Smooth muscle cell (in vitro differentiated cells): ENCODE measurements at regions not wholly inside any gene's neighbourhood (a gene's known extent, or its start where the extent isn't known, plus 50 kb on each side); places are given as distances from the start of the nearest gene placed in this dataset.

ENCODE experiments used
- DNase-seq: peaks from one replicate; lab custom pipeline; 2025; ENCODE audit not compliant: unreplicated experiment; lab: John Stamatoyannopoulos, UW
- H2AFZ ChIP-seq: fragments of 200-600 bp; sonication (generic); 2 replicates; pipeline ENCODE4 v1.6.0; 2016; ENCODE audit warnings: antibody characterized with exemption, low read depth, mild to moderate bottlenecking
- H3F3A ChIP-seq: fragments of 200-600 bp; sonication (generic); 2 replicates; pipeline ENCODE4 v1.6.0; 2017; ENCODE audit warnings: antibody characterized with exemption, low read depth
- H3K27ac ChIP-seq: fragments of 200-600 bp; sonication (generic); 2 replicates; pipeline ENCODE4 v1.5.1; 2016; ENCODE audit warnings: low read depth, mild to moderate bottlenecking
- H3K27me3 ChIP-seq: fragments of 200-600 bp; sonication (generic); 2 replicates; pipeline ENCODE4 v1.6.1; 2016; ENCODE audit warnings: low read depth, mild to moderate bottlenecking
- H3K36me3 ChIP-seq: fragments of 200-600 bp; sonication (generic); 2 replicates; pipeline ENCODE4 v1.5.1; 2016; ENCODE audit warnings: low read depth
- H3K4me1 ChIP-seq: fragments of 200-600 bp; sonication (generic); 2 replicates; pipeline ENCODE4 v1.5.1; 2016; ENCODE audit warnings: low read depth
- H3K4me2 ChIP-seq: fragments of 200-600 bp; sonication (generic); 2 replicates; pipeline ENCODE4 v1.6.0; 2016; ENCODE audit warnings: mild to moderate bottlenecking
- H3K4me3 ChIP-seq: fragments of 200-600 bp; sonication (generic); 2 replicates; pipeline ENCODE4 v1.5.1; 2016; ENCODE audit warnings: mild to moderate bottlenecking
- H3K79me2 ChIP-seq: fragments of 200-600 bp; sonication (generic); 2 replicates; pipeline ENCODE4 v1.6.0; 2016; ENCODE audit warnings: low read depth, mild to moderate bottlenecking
- H3K9ac ChIP-seq: fragments of 200-600 bp; sonication (generic); 2 replicates; pipeline ENCODE4 v1.6.0; 2016; ENCODE audit warnings: low read depth
- H3K9me3 ChIP-seq: fragments of 200-600 bp; sonication (generic); replicated peaks from 2 replicates; pipeline ENCODE4 v1.5.1; 2016; ENCODE audit warnings: low read depth
- H4K20me1 ChIP-seq: fragments of 200-600 bp; sonication (generic); 2 replicates; pipeline ENCODE4 v1.6.0; 2016; ENCODE audit warnings: low read depth
- CTCF ChIP-seq: fragments of 200-600 bp; sonication (generic); IDR thresholded peaks from 2 replicates; pipeline ENCODE4 v1.5.1; 2017; ENCODE audit warnings: borderline replicate concordance, mild to moderate bottlenecking, antibody characterized with exemption; ENCODE audit not compliant: insufficient read depth, poor library complexity, severe bottlenecking
- WGBS: methylation state at CpG from one replicate; pipeline ENCODE4 v1.1.7; 2016; ENCODE audit warnings: low lambda C conversion rate; 5-methylcytosine and 5-hydroxymethylcytosine counted together

- Histone ChIP-seq H4K20me1 (no peaks in the 10 kb centered on the region), H3K4me1 (no peaks in the 10 kb centered on the region), H3F3A (no peaks in the 10 kb centered on the region), H3K27me3 (no peaks in the 10 kb centered on the region), H3K4me2 (no peak overlapping the region), H3K79me2 (no peaks in the 10 kb centered on the region), H3K9ac (no peak overlapping the region), H3K36me3 (no peaks in the 10 kb centered on the region), H3K4me3 (no peak overlapping the region), H3K9me3 (peaks cover 5% of the 10 kb centered on the region), H3K27ac (no peak overlapping the region), H2AFZ (no peak overlapping the region)
- no peak for TF ChIP-seq CTCF
- over 99% methylated on average over 6 of the region's 6 CpGs for WGBS
- DNase-seq = no peak
Observed at GRCh38 chr6:167581637-167582036, 245.1 kb upstream of the AFDN start.

- no peak overlapping the region for H3K4me3 ChIP-seq
- H2AFZ ChIP-seq = no peak overlapping the region
- WGBS = 96% methylated on average over 2 of the region's 2 CpGs
- no peaks in the 10 kb centered on the region for H4K20me1 ChIP-seq
- H3K4me2 ChIP-seq = no peak overlapping the region
- H3K36me3 ChIP-seq = no peaks in the 10 kb centered on the region
- no peaks in the 10 kb centered on the region for H3K4me1 ChIP-seq
- H3K9ac ChIP-seq = no peak overlapping the region
- no peaks in the 10 kb centered on the region for H3F3A ChIP-seq
- H3K79me2 ChIP-seq = no peaks in the 10 kb centered on the region
- H3K27me3 ChIP-seq = no peaks in the 10 kb centered on the region
- TF ChIP-seq CTCF = no peak
- no peak overlapping the region for H3K27ac ChIP-seq
- DNase-seq = no peak
- H3K9me3 ChIP-seq = peaks cover 5% of the 10 kb centered on the region
Observed at GRCh38 chr6:167583412-167583811, 243.3 kb upstream of the AFDN start.

GRCh38 chr6:167588181-167588919, 238.4 kb upstream of the AFDN start:
- DNase-seq = no peak
- WGBS = 55% methylated on average over 20 of the region's 20 CpGs

More at GRCh38 chr6:167588181-167588919, 238.4 kb upstream of the AFDN start:
- no peaks in the 10 kb centered on the region for H4K20me1 ChIP-seq
- H3K36me3 ChIP-seq = no peaks in the 10 kb centered on the region
- H3K79me2 ChIP-seq = no peaks in the 10 kb centered on the region
- no peaks in the 10 kb centered on the region for H3F3A ChIP-seq
- H3K9ac ChIP-seq = no peak overlapping the region
- H2AFZ ChIP-seq = peak overlapping the region; percentile 23
- no peaks in the 10 kb centered on the region for H3K4me1 ChIP-seq
- no peak overlapping the region for H3K27ac ChIP-seq
- H3K9me3 ChIP-seq = peaks cover 4% of the 10 kb centered on the region
- no peak overlapping the region for H3K4me3 ChIP-seq
- TF ChIP-seq CTCF = no peak
- H3K27me3 ChIP-seq = no peaks in the 10 kb centered on the region
- peak overlapping the region; percentile 15 for H3K4me2 ChIP-seq
